Natural killer cell (primary cell): ENCODE measurements at regions not wholly inside any gene's neighbourhood (a gene's known extent, or its start where the extent isn't known, plus 50 kb on each side); places are given as distances from the start of the nearest gene placed in this dataset.

Source experiments
- ATAC-seq, 3 donors: fragments of 150-1000 bp in 2 of 3; fragments of 200-7000 bp in 1 of 3; cut with Tn5 transposase; 1 replicate in 1 of 3; 2 replicates in 2 of 3; pipeline ENCODE4 v1.10.0; 2021; ENCODE audit warnings: mild to moderate bottlenecking in 2 of 3, moderate library complexity in 2 of 3
- DNase-seq, 2 donors: peaks; one replicate each; pipeline versions ENCODE4 v3.0.0 to v3.0.0-alpha.2; 2013 to 2021; ENCODE audit warnings: mixed read lengths in 1 of 2
- H3K27ac ChIP-seq: one replicate; pipeline ENCODE4 v1.5.1; 2013; ENCODE audit warnings: mild to moderate bottlenecking, low read length
- H3K27me3 ChIP-seq: one replicate; pipeline ENCODE4 v1.6.1; 2013; ENCODE audit warnings: low read length; ENCODE audit not compliant: control insufficient read depth, insufficient read depth
- H3K36me3 ChIP-seq: one replicate; pipeline ENCODE4 v1.6.1; 2013; ENCODE audit warnings: low read length; ENCODE audit not compliant: control insufficient read depth, insufficient read depth
- H3K4me1 ChIP-seq: one replicate; pipeline ENCODE4 v1.6.1; 2013; ENCODE audit warnings: low read length; ENCODE audit not compliant: control insufficient read depth, insufficient read depth
- H3K4me3 ChIP-seq: one replicate; pipeline ENCODE4 v1.5.1; 2013; ENCODE audit warnings: low read length
- H3K9me3 ChIP-seq: one replicate; pipeline ENCODE4 v1.6.1; 2013; ENCODE audit warnings: low read length; ENCODE audit not compliant: control insufficient read depth, insufficient read depth
- H3K27ac Mint-ChIP-seq, 2 donors: one replicate each; pipeline ENCODE4 v1.8.0; 2022; ENCODE audit warnings: mild to moderate bottlenecking in 2 of 2, mixed read lengths in 2 of 2, moderate library complexity in 1 of 2
- H3K27me3 Mint-ChIP-seq, 2 donors: one replicate each; pipeline ENCODE4 v1.8.0; 2022; ENCODE audit warnings: low read depth in 2 of 2, mixed read lengths in 2 of 2
- H3K36me3 Mint-ChIP-seq: one replicate; pipeline ENCODE4 v1.8.0; 2022; ENCODE audit warnings: mixed read lengths
- H3K4me1 Mint-ChIP-seq, 2 donors: one replicate each; pipeline ENCODE4 v1.8.0; 2022; ENCODE audit warnings: mixed read lengths in 2 of 2
- H3K4me3 Mint-ChIP-seq: one replicate; pipeline ENCODE4 v1.8.0; 2022; ENCODE audit warnings: mild to moderate bottlenecking, moderate library complexity, mixed read lengths
- H3K9me3 Mint-ChIP-seq, 2 donors: one replicate each; pipeline ENCODE4 v1.8.0; 2022; ENCODE audit warnings: mixed read lengths in 2 of 2
- WGBS: methylation state at CpG from one replicate; pipeline ENCODE4 v1.1.7; 2013; ENCODE audit warnings: missing lambda C conversion rate; ENCODE audit not compliant: insufficient coverage; 5-methylcytosine and 5-hydroxymethylcytosine counted together
- intact Hi-C: fragments of 100-400 bp; cut with micrococcal nuclease; formaldehyde crosslinking; loops from one replicate; pipeline ENCODE4 v1.14.2; 2022
- TF ChIP-seq, protein P1 (sequence below): fragments of 200-600 bp; IDR thresholded peaks from one replicate; pipeline ENCODE4 v1.8.0; 2022; ENCODE audit warnings: antibody characterized with exemption

DNA sequence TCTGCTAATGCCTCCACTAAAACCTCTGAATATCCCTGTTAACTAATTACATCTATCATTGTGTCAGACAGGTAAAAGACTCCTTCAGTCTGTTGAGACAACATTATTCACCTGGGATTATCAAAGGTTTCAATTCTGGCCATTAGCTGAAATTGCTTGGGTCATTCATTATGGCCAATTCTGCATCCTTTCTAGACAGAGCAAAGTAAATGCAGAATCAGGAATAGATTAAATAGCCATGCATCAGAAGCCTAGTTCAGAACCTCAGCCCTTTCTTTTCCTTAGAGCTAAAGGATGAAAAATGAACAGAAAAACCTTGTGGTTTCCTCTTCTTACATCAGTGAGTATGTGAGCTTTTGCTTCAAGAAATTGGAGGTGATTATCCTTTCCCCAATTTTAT, 665.4 kb upstream of the CAMK1G start:
- H3K36me3 ChIP-seq = no peaks in the 10 kb centered on the region
- H3K27me3 Mint-ChIP-seq = no peaks in the 10 kb centered on the region
- H3K36me3 Mint-ChIP-seq = no peaks in the 10 kb centered on the region

GRCh38 chr1:208919371-208919770, 664.1 kb upstream of the CAMK1G start:
- DNase-seq (no peak), ATAC-seq (no peak)
- intact Hi-C loops = no loop called here
- Mint-ChIP-seq H3K4me1 (no peaks in the 10 kb centered on the region), H3K4me3 (no peak overlapping the region), H3K36me3 (no peaks in the 10 kb centered on the region), H3K27me3 (no peaks in the 10 kb centered on the region), H3K9me3 (peaks cover 0 to 8% of the 10 kb centered on the region in 2 donors), H3K27ac (no peak overlapping the region)
- TF ChIP-seq, protein P1, sequence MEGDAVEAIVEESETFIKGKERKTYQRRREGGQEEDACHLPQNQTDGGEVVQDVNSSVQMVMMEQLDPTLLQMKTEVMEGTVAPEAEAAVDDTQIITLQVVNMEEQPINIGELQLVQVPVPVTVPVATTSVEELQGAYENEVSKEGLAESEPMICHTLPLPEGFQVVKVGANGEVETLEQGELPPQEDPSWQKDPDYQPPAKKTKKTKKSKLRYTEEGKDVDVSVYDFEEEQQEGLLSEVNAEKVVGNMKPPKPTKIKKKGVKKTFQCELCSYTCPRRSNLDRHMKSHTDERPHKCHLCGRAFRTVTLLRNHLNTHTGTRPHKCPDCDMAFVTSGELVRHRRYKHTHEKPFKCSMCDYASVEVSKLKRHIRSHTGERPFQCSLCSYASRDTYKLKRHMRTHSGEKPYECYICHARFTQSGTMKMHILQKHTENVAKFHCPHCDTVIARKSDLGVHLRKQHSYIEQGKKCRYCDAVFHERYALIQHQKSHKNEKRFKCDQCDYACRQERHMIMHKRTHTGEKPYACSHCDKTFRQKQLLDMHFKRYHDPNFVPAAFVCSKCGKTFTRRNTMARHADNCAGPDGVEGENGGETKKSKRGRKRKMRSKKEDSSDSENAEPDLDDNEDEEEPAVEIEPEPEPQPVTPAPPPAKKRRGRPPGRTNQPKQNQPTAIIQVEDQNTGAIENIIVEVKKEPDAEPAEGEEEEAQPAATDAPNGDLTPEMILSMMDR = no peak
- Histone ChIP-seq H3K36me3 (no peaks in the 10 kb centered on the region), H3K27me3 (no peaks in the 10 kb centered on the region), H3K4me3 (no peak overlapping the region), H3K27ac (no peak overlapping the region), H3K4me1 (no peaks in the 10 kb centered on the region), H3K9me3 (no peaks in the 10 kb centered on the region)
- WGBS = 72% methylated on average over 2 of the region's 2 CpGs

More for the DNA sequence above, 665.4 kb upstream of the CAMK1G start:
- Mint-ChIP-seq H3K4me3 (no peak overlapping the region), H3K27ac (no peak overlapping the region), H3K9me3 (peaks cover 0 to 9% of the 10 kb centered on the region in 2 donors), H3K4me1 (no peaks in the 10 kb centered on the region)
- intact Hi-C loops = no loop called here
- H3K27ac ChIP-seq = no peak overlapping the region
- DNase-seq (no peak), ATAC-seq (no peak)
- TF ChIP-seq, protein P1 = no peak
- no peaks in the 10 kb centered on the region for H3K4me1 ChIP-seq
- H3K27me3 ChIP-seq = no peaks in the 10 kb centered on the region
- H3K9me3 ChIP-seq = no peaks in the 10 kb centered on the region
- H3K4me3 ChIP-seq = no peak overlapping the region

DNA sequence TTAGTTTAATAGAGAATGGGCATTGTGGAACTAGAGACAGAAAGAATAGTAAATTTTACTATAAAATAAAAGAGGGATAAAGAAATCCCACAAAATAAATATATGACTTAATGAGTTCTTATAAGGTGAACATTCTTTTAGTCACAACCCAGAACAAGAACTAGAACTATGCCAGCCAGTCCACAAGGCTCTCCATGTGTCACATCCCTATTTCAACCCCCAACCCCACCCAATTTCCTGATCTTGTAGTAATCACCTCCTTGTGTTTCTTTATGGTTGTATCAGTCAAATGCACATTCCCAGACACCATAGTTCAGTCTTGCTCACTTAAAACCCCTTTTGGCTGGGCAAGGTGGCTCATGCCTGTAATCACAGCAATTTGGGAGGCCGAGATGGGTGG, 662.3 kb upstream of the CAMK1G start:
- Mint-ChIP-seq H3K27me3 (no peaks in the 10 kb centered on the region), H3K36me3 (no peaks in the 10 kb centered on the region), H3K9me3 (peaks cover 0 to 7% of the 10 kb centered on the region in 2 donors), H3K4me1 (no peaks in the 10 kb centered on the region), H3K4me3 (no peak overlapping the region), H3K27ac (no peak overlapping the region)
- 75% methylated on average over 1 of the region's 1 CpG for WGBS
- Histone ChIP-seq H3K9me3 (no peaks in the 10 kb centered on the region), H3K4me1 (no peaks in the 10 kb centered on the region), H3K36me3 (no peaks in the 10 kb centered on the region), H3K4me3 (no peak overlapping the region), H3K27me3 (no peaks in the 10 kb centered on the region), H3K27ac (no peak overlapping the region)
- no peak for ATAC-seq
- no peak for DNase-seq
- TF ChIP-seq, protein P1 = no peak
- intact Hi-C loops = no loop called here

GRCh38 chr1:208923456-208923855, 660.1 kb upstream of the CAMK1G start:
- Mint-ChIP-seq H3K27ac (no peak overlapping the region), H3K36me3 (no peaks in the 10 kb centered on the region)
- intact Hi-C loops = no loop called here

More at GRCh38 chr1:208923456-208923855, 660.1 kb upstream of the CAMK1G start:
- no peak for ATAC-seq
- Histone ChIP-seq H3K36me3 (no peaks in the 10 kb centered on the region), H3K4me1 (no peaks in the 10 kb centered on the region), H3K9me3 (no peaks in the 10 kb centered on the region), H3K27me3 (no peaks in the 10 kb centered on the region), H3K4me3 (no peak overlapping the region), H3K27ac (no peak overlapping the region)
- Mint-ChIP-seq H3K9me3 (peaks cover 0 to 7% of the 10 kb centered on the region in 2 donors), H3K27me3 (no peaks in the 10 kb centered on the region), H3K4me3 (no peak overlapping the region), H3K4me1 (no peaks in the 10 kb centered on the region)
- TF ChIP-seq, protein P1 = no peak
- WGBS = 73% methylated on average over 1 of the region's 2 CpGs
- DNase-seq = no peak
